ENCODE measurements at regions not wholly inside any gene's neighbourhood (a gene's known extent, or its start where the extent isn't known, plus 50 kb on each side); places are given as distances from the start of the nearest gene placed in this dataset.
"Not testable (repeated sequence)": the region's sequence is repeated elsewhere in the genome, so short reads cannot be mapped to it uniquely, and the experiment has no call there.

DNA sequence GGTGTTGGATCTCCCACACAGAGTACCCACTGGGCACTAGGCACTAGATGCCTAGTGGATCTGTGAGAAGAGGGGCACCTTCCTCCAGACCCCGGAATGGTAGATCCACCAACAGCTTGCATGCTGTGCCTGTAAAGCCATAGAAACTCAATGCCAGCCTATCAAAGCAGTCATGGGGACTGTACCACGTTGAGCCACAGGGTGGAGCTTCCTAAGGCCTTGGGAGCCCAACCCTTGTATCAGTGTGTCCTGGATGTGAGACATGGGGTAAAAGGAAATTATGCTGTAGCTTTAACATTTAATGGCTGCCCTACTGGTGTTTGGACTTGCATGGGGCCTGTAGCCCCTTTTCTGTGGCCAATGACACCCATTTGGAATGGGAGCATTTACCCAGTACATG lies 1024.9 kb downstream of the TMEM121 start:
- no peak overlapping the region for H3K4me3 ChIP-seq (ENCODE audit: low read depth, low read length)
- TF ChIP-seq, protein P1, sequence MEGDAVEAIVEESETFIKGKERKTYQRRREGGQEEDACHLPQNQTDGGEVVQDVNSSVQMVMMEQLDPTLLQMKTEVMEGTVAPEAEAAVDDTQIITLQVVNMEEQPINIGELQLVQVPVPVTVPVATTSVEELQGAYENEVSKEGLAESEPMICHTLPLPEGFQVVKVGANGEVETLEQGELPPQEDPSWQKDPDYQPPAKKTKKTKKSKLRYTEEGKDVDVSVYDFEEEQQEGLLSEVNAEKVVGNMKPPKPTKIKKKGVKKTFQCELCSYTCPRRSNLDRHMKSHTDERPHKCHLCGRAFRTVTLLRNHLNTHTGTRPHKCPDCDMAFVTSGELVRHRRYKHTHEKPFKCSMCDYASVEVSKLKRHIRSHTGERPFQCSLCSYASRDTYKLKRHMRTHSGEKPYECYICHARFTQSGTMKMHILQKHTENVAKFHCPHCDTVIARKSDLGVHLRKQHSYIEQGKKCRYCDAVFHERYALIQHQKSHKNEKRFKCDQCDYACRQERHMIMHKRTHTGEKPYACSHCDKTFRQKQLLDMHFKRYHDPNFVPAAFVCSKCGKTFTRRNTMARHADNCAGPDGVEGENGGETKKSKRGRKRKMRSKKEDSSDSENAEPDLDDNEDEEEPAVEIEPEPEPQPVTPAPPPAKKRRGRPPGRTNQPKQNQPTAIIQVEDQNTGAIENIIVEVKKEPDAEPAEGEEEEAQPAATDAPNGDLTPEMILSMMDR (IDR thresholded peaks at IDR 0.05; ENCODE audit: control insufficient read depth, extremely low read depth, insufficient read depth): no peak
- DNase-seq (ENCODE audit: low read depth): no peak

DNA sequence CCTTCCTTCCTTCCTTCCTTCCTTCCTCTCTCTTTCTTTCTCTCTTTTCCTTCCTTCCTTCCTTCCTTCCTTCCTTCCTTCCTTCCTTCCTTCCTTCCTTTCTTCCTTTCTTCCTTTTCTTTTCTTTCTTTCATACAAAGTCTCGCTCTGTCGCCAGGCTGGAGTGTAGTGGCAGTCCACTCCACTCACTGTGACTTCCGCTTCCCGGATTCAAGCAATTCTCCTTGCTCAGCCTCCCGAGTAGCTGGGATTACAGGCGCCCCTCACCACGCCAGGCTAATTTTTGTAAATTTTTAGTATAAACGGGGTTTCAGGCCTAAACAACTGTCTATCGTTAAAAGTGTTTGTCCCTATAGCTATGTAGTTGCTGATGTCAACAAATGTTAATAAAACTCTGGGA lies 1029.8 kb downstream of the TMEM121 start:
- DNase-seq (ENCODE audit: low read depth): not testable (repeated sequence)

GRCh38 chr14:106556665-106557289 lies 1030.4 kb downstream of the TMEM121 start:
- TF ChIP-seq, protein P1 (IDR thresholded peaks at IDR 0.05; ENCODE audit: control insufficient read depth, extremely low read depth, insufficient read depth): peak; percentile 75

More for the DNA sequence above, 1029.8 kb downstream of the TMEM121 start:
- not testable (repeated sequence) for H3K4me3 ChIP-seq (ENCODE audit: low read depth, low read length)

DNA sequence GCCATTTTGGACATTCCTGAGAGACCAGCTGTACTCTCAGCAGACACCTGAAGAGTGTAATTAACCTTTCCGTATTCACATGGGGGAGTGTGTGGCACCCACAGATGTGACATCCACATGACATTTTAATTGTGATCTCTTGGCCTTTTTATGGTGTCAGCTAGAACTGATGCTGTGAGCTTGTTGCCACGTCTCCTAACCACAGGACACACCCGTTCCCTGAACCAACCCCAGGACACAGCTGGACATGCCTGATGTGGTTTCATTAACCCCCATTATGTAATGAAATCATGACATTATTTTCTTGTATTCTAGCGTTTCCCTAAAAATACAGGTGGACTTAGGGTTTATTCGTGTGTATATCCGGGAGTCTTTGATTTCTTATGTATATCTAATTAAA lies 1036.1 kb downstream of the TMEM121 start:
- no peak for DNase-seq (ENCODE audit: low read depth)
- no peak overlapping the region for H3K4me3 ChIP-seq (ENCODE audit: low read depth, low read length)
- TF ChIP-seq, protein P1 (IDR thresholded peaks at IDR 0.05; ENCODE audit: control insufficient read depth, extremely low read depth, insufficient read depth): no peak

More at GRCh38 chr14:106556665-106557289, 1030.4 kb downstream of the TMEM121 start:
- no peak overlapping the region for H3K4me3 ChIP-seq (ENCODE audit: low read depth, low read length)
- DNase-seq (ENCODE audit: low read depth): no peak

- no peak for DNase-seq (ENCODE audit: low read depth)
- H3K4me3 ChIP-seq (ENCODE audit: low read depth, low read length): no peak overlapping the region
- TF ChIP-seq, protein P1 (IDR thresholded peaks at IDR 0.05; ENCODE audit: control insufficient read depth, extremely low read depth, insufficient read depth): peak; percentile 59
Observed at GRCh38 chr14:106564058-106564643, 1037.8 kb downstream of the TMEM121 start.

GRCh38 chr14:106578481-106578880 lies 1052.1 kb downstream of the TMEM121 start:
- H3K4me3 ChIP-seq (ENCODE audit: low read depth, low read length): no peak overlapping the region
- TF ChIP-seq, protein P1 (IDR thresholded peaks at IDR 0.05; ENCODE audit: control insufficient read depth, extremely low read depth, insufficient read depth): no peak
- no peak for DNase-seq (ENCODE audit: low read depth)

- no peak for DNase-seq (ENCODE audit: low read depth)
- H3K4me3 ChIP-seq (ENCODE audit: low read depth, low read length): no peak overlapping the region
- TF ChIP-seq, protein P1 (IDR thresholded peaks at IDR 0.05; ENCODE audit: control insufficient read depth, extremely low read depth, insufficient read depth): no peak
Observed at GRCh38 chr14:106579084-106579483, 1052.7 kb downstream of the TMEM121 start.
